Peyer's patch (tissue), 4 donors: ENCODE measurements at regions not wholly inside any gene's neighbourhood (a gene's known extent, or its start where the extent isn't known, plus 50 kb on each side); places are given as distances from the start of the nearest gene placed in this dataset.
"Not testable (repeated sequence)": the region's sequence is repeated elsewhere in the genome, so short reads cannot be mapped to it uniquely, and the experiment has no call there.

ENCODE experiments used
- DNase-seq, 3 donors: peaks; one replicate each; pipeline ENCODE4 v3.0.0-alpha.2; 2017 to 2019
- H3K27ac ChIP-seq, 4 donors: fragments of 200-600 bp; sonication (generic); one replicate each; pipeline ENCODE4 v1.5.1; 2016 to 2019
- H3K27me3 ChIP-seq, 2 donors: fragments of 200-600 bp; sonication (generic); one replicate each; pipeline ENCODE4 v1.5.1; 2019
- H3K36me3 ChIP-seq, 3 donors: fragments of 200-600 bp; sonication (generic); one replicate each; pipeline ENCODE4 v1.5.1; 2016 to 2019
- H3K4me1 ChIP-seq, 4 donors: fragments of 200-600 bp; sonication (generic); one replicate each; pipeline ENCODE4 v1.5.1; 2016 to 2019
- H3K4me3 ChIP-seq, 4 donors: fragments of 200-600 bp; sonication (generic); 1 replicate in 3 of 4; 2 replicates in 1 of 4; pipeline ENCODE4 v1.5.1; 2016 to 2019; ENCODE audit warnings: mild to moderate bottlenecking in 1 of 4
- H3K9me3 ChIP-seq, 4 donors: fragments of 200-600 bp; sonication (generic); one replicate each; pipeline ENCODE4 v1.5.1; 2016 to 2019; ENCODE audit warnings: mild to moderate bottlenecking in 1 of 4
- CTCF ChIP-seq, 6 experiments: fragments of 450-650 bp in 4 of 6; fragments of 200-600 bp in 2 of 6; sonication (generic) in 1 of 6; IDR thresholded peaks; one replicate each; pipeline ENCODE4 v1.5.1; 2017 to 2019; ENCODE audit warnings: antibody characterized with exemption in 6 of 6, mild to moderate bottlenecking in 3 of 6, moderate library complexity in 1 of 6
- POLR2A ChIP-seq, 2 donors: fragments of 450-650 bp; IDR thresholded peaks; one replicate each; pipeline ENCODE4 v1.5.1; 2017; ENCODE audit warnings: antibody characterized with exemption in 2 of 2, mild to moderate bottlenecking in 2 of 2, moderate library complexity in 2 of 2

GRCh38 chr2:31642707-31643106, 62.0 kb upstream of the SRD5A2 start:
- no peaks in the 10 kb centered on the region for H3K4me1 ChIP-seq
- H3K9me3 ChIP-seq: no peaks in the 10 kb centered on the region
- DNase-seq: no peak
- H3K27me3 ChIP-seq: no peaks in the 10 kb centered on the region
- no peak overlapping the region for H3K27ac ChIP-seq
- H3K36me3 ChIP-seq: no peaks in the 10 kb centered on the region
- H3K4me3 ChIP-seq: no peak overlapping the region
- TF ChIP-seq POLR2A (IDR thresholded peaks at IDR 0.05) (no peak), CTCF (IDR thresholded peaks at IDR 0.05) (no peak)

- not testable (repeated sequence) for DNase-seq, H3K27me3 ChIP-seq, H3K36me3 ChIP-seq, H3K27ac ChIP-seq, H3K4me1 ChIP-seq, H3K9me3 ChIP-seq, H3K4me3 ChIP-seq
These were observed 51.5 kb upstream of the SRD5A2 start for GRCh38 chr2:31632201-31632600.
